ENCODE measurements at regions not wholly inside any gene's neighbourhood (a gene's known extent, or its start where the extent isn't known, plus 50 kb on each side); places are given as distances from the start of the nearest gene placed in this dataset.

- Histone ChIP-seq H3K27me3 (replicated peaks in 1 of 7) (no peaks in the 10 kb centered on the region), H3K36me3 (no peaks in the 10 kb centered on the region), H3K9me3 (no peaks in the 10 kb centered on the region), H3K4me3 (no peak overlapping the region), H3K27ac (no peak overlapping the region), H3K4me1 (no peaks in the 10 kb centered on the region)
- WGBS, 5 donors: 41 to 63% (median 47%) methylated on average over 1 of the region's 1 CpG
- intact Hi-C loops (cut with DNase I; ENCODE audit: low total_unique reads): no loop called here
- no peak for TF ChIP-seq POLR2AphosphoS5 (IDR thresholded peaks at IDR 0.05)
- TF ChIP-seq CTCF (IDR thresholded peaks at IDR 0.05 in 8 of 11, conservative IDR thresholded peaks at IDR 0.05 in 3 of 11): no peak
- no peak for TF ChIP-seq POLR2A (IDR thresholded peaks at IDR 0.05)
- no peak for DNase-seq
Measured at GRCh38 chr3:3675801-3676200, 123.4 kb upstream of the LRRN1 start.

- Histone ChIP-seq H3K27ac (no peak overlapping the region), H3K4me1 (no peaks in the 10 kb centered on the region), H3K27me3 (replicated peaks in 1 of 7) (no peaks in the 10 kb centered on the region), H3K36me3 (no peaks in the 10 kb centered on the region), H3K4me3 (no peak overlapping the region), H3K9me3 (peaks cover 0 to 1% (median 0%) of the 10 kb centered on the region in 8 donors)
- intact Hi-C loops (cut with DNase I; ENCODE audit: low total_unique reads): no loop called here
- no peak for TF ChIP-seq POLR2A (IDR thresholded peaks at IDR 0.05)
- no peak for TF ChIP-seq POLR2AphosphoS5 (IDR thresholded peaks at IDR 0.05)
- TF ChIP-seq CTCF (IDR thresholded peaks at IDR 0.05 in 8 of 11, conservative IDR thresholded peaks at IDR 0.05 in 3 of 11): no peak
- DNase-seq: no peak
Measured at GRCh38 chr3:3675186-3675585, 124.0 kb upstream of the LRRN1 start.

GRCh38 chr3:3666664-3667063, 132.6 kb upstream of the LRRN1 start:
- peaks cover 0 to 12% (median 2%) of the 10 kb centered on the region in 8 donors for H3K9me3 ChIP-seq
- no peak for DNase-seq
- no peaks in the 10 kb centered on the region for H3K36me3 ChIP-seq
- WGBS, 5 donors: 10 to 22% (median 12%) methylated on average over 3 of the region's 3 CpGs
- intact Hi-C loops (cut with DNase I; ENCODE audit: low total_unique reads): no loop called here
- TF ChIP-seq POLR2A (IDR thresholded peaks at IDR 0.05) (no peak), POLR2AphosphoS5 (IDR thresholded peaks at IDR 0.05) (no peak), CTCF (IDR thresholded peaks at IDR 0.05 in 8 of 11, conservative IDR thresholded peaks at IDR 0.05 in 3 of 11) (no peak)
- no peaks in the 10 kb centered on the region for H3K27me3 ChIP-seq (replicated peaks in 1 of 7)
- H3K27ac ChIP-seq: peak overlapping the region in 1 of 8 donors; percentile 4
- peaks cover 0 to 9% (median 3%) of the 10 kb centered on the region in 6 donors for H3K4me1 ChIP-seq
- no peak overlapping the region for H3K4me3 ChIP-seq

- peak in 1 of 3 donors; percentile 37 for TF ChIP-seq POLR2AphosphoS5 (IDR thresholded peaks at IDR 0.05)
- no peak for TF ChIP-seq CTCF (IDR thresholded peaks at IDR 0.05 in 8 of 11, conservative IDR thresholded peaks at IDR 0.05 in 3 of 11)
- no peak for TF ChIP-seq POLR2A (IDR thresholded peaks at IDR 0.05)
- Histone ChIP-seq H3K27me3 (replicated peaks in 1 of 7) (no peaks in the 10 kb centered on the region), H3K9me3 (peaks cover 0 to 12% (median 2%) of the 10 kb centered on the region in 8 donors), H3K4me3 (no peak overlapping the region), H3K4me1 (peaks cover 0 to 9% (median 3%) of the 10 kb centered on the region in 6 donors), H3K27ac (peak overlapping the region in 1 of 8 donors; percentile 4), H3K36me3 (no peaks in the 10 kb centered on the region)
- DNase-seq: peak; percentile 82
- intact Hi-C loops (cut with DNase I; ENCODE audit: low total_unique reads): no loop called here
- WGBS, 5 donors: 26 to 44% (median 39%) methylated on average over 13 of the region's 13 CpGs
Measured at GRCh38 chr3:3665961-3666640, 133.1 kb upstream of the LRRN1 start.
